Mesodermal cell (in vitro differentiated cells): ENCODE measurements at regions not wholly inside any gene's neighbourhood (a gene's known extent, or its start where the extent isn't known, plus 50 kb on each side); places are given as distances from the start of the nearest gene placed in this dataset.

ENCODE experiments used
- H3K27ac ChIP-seq: 2 replicates; pipeline ENCODE4 v1.7.0; 2013; ENCODE audit warnings: mild to moderate bottlenecking, low read depth, low read length, moderate library complexity; ENCODE audit not compliant: severe bottlenecking
- H3K36me3 ChIP-seq: 2 replicates; pipeline ENCODE4 v1.7.1; 2013; ENCODE audit warnings: mild to moderate bottlenecking, low read length, moderate library complexity; ENCODE audit not compliant: control insufficient read depth, insufficient read depth
- H3K4me1 ChIP-seq: one replicate; pipeline ENCODE4 v1.7.1; 2013; ENCODE audit warnings: mild to moderate bottlenecking, low read length; ENCODE audit not compliant: insufficient read depth, control insufficient read depth, poor library complexity, severe bottlenecking
- H3K4me3 ChIP-seq: 2 replicates; pipeline ENCODE4 v1.7.0; 2013; ENCODE audit warnings: low read length, control low read depth, mild to moderate bottlenecking; ENCODE audit not compliant: insufficient read depth, poor library complexity, severe bottlenecking; ENCODE audit errors: extremely low read depth
- H3K9me3 ChIP-seq: 2 replicates; pipeline ENCODE4 v1.7.1; 2013; ENCODE audit warnings: mild to moderate bottlenecking, low read length, moderate library complexity; ENCODE audit not compliant: control insufficient read depth
- WGBS, 2 experiments: methylation state at CpG; one replicate each; pipeline ENCODE4 v1.1.5; 2013; ENCODE audit warnings: missing lambda C conversion rate in 2 of 2; ENCODE audit not compliant: insufficient coverage in 2 of 2; 5-methylcytosine and 5-hydroxymethylcytosine counted together

GRCh38 chr14:97687944-97688630 lies 890.9 kb downstream of the VRK1 start:
- no peaks in the 10 kb centered on the region for H3K4me1 ChIP-seq
- no peak overlapping the region for H3K27ac ChIP-seq
- H3K9me3 ChIP-seq = no peaks in the 10 kb centered on the region
- no peaks in the 10 kb centered on the region for H3K36me3 ChIP-seq
- no peak overlapping the region for H3K4me3 ChIP-seq
- 80 to 93% methylated on average over 3 of the region's 6 CpGs for WGBS, 2 experiments

DNA sequence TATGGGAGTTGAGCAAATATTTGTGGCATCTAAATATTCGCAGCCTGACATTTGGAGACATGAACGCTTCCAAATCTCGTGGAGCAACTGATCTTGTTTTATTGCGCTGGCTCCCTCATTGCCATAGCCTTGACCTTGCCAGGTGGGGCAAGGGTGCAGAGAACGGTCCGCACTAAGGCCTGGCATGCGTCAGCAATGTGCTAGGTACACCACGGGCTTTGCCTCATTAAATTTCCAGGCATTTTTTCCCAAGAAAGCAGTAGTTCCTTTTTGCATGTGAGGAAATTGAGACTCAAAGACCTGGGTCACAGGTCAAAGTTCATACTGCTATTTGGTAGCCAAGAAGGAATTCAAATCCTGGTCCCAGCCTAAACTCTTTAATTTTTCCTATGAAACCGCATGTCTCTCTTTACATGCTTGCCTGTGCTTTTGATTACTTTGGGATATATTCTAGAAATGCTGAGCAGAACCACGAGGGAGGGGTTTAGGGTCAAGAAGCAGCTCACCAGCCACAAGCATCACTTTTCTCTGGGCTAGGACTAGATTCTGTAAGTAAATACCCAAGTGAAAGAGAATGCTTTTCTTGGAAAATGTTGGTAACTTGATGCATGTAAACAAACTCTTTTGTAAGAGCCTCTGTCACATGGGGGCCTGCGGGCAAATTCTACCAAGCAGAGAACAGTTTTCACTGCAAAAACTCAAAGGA lies 891.6 kb downstream of the VRK1 start:
- WGBS, 2 experiments = 93 to 95% methylated on average over 8 to 9 of the region's 11 CpGs
- Histone ChIP-seq H3K27ac (no peak overlapping the region), H3K4me1 (no peaks in the 10 kb centered on the region), H3K9me3 (no peaks in the 10 kb centered on the region), H3K36me3 (no peaks in the 10 kb centered on the region), H3K4me3 (no peak overlapping the region)

GRCh38 chr14:97692084-97692483 lies 894.9 kb downstream of the VRK1 start:
- Histone ChIP-seq H3K36me3 (no peaks in the 10 kb centered on the region), H3K4me1 (no peaks in the 10 kb centered on the region), H3K4me3 (no peak overlapping the region), H3K27ac (no peak overlapping the region), H3K9me3 (no peaks in the 10 kb centered on the region)
- WGBS, 2 experiments = 72 to 100% methylated on average over 1 to 4 of the region's 6 CpGs

GRCh38 chr14:97695456-97695981 lies 898.3 kb downstream of the VRK1 start:
- 96 to 100% methylated on average over 3 of the region's 5 CpGs for WGBS, 2 experiments
- no peaks in the 10 kb centered on the region for H3K36me3 ChIP-seq
- no peak overlapping the region for H3K4me3 ChIP-seq
- H3K4me1 ChIP-seq = no peaks in the 10 kb centered on the region
- no peak overlapping the region for H3K27ac ChIP-seq
- no peaks in the 10 kb centered on the region for H3K9me3 ChIP-seq

DNA sequence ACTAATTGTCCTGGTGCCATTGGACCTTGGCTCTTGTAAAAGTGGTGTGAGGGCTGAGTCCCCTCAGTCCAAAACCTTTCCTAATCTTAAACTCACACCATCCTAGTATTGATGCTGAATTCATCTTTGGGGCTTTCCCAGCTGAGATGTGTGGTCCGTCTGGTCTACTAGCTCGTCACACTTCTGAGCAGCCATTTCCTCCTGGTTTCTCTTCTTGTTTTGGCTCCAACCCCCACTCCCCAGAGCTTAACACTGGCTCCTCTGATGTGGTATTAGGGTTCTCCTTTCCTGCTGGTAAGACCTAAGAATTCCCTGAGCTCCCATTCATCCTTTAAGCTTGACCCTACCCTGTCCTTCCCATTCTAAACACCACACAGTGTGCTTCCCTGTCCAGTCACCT lies 900.6 kb downstream of the VRK1 start:
- Histone ChIP-seq H3K36me3 (no peaks in the 10 kb centered on the region), H3K4me3 (no peak overlapping the region), H3K27ac (no peak overlapping the region), H3K4me1 (no peaks in the 10 kb centered on the region), H3K9me3 (no peaks in the 10 kb centered on the region)
- 89 to 100% methylated on average over 1 to 2 of the region's 2 CpGs for WGBS, 2 experiments

GRCh38 chr14:97699026-97699425 lies 901.8 kb downstream of the VRK1 start:
- WGBS, 2 experiments = 90 to 94% methylated on average over 3 of the region's 3 CpGs
- peaks cover 10% of the 10 kb centered on the region for H3K9me3 ChIP-seq
- H3K36me3 ChIP-seq = no peaks in the 10 kb centered on the region
- no peaks in the 10 kb centered on the region for H3K4me1 ChIP-seq
- no peak overlapping the region for H3K27ac ChIP-seq
- no peak overlapping the region for H3K4me3 ChIP-seq

DNA sequence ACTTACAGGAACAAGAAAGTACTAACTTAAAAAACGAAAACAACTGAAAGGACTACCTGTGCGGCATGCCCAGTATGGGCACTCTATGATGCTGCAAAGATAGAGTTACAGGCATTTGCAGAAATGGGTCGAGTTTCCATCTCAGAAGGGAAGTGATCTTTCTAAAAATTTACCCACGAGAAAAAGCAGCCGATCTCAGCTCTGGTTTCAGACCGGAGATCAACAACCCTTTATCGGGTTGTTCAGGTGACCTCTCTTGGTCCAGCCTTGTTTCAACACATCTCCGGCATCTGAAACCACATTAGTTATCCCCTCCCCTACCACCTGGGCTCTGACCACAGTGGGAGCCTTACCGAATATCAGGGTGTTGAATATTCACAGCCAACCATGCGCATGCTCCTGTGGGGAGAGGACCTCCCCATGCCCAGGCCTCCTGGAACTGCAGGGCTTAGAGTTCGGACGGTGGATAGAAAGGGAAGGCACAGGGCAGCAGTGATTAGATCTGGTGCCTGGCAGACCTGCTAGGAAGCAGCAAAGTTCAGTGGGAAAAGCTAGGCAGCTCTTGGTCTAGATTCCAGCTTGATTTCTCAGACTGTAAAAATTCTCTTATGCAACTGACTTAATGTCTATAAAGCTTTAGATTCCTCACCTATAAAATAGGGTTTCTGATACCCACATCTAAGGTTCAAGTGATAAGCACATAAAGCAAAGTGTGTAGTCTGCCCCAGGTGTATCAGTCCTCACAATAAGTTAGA lies 906.0 kb downstream of the VRK1 start:
- 78 to 91% methylated on average over 6 to 8 of the region's 12 CpGs for WGBS, 2 experiments

DNA sequence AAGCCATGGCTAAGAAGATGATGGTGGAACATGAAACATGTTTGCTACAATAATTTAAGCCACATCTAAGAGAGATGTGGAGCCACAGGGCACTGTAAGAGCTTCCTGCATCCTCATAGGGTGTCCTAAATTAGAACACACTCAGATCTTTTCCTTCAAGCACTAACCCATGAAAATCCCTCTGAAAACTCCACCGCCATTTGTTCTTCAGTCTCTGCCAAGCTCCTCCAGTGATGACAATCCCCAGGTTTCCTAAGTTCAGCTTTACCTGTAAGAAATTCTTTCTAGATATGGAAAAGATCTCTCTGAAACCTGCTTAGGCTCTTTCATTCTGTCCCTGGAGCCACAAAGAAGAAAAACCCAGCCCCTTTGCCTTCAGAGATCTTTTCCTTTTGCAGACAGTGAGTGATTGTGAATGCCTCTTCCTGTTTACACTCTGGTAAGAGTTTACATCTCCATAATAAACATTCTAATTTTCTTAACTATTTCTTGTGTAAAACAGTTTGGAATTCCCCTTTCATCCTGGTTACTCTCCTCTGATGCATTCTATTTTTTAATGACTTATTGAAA lies 907.2 kb downstream of the VRK1 start:
- Histone ChIP-seq H3K4me3 (no peak overlapping the region), H3K27ac (no peak overlapping the region), H3K9me3 (peaks cover 10% of the 10 kb centered on the region), H3K36me3 (no peaks in the 10 kb centered on the region), H3K4me1 (no peaks in the 10 kb centered on the region)
- WGBS, 2 experiments = 100% methylated on average over 1 of the region's 1 CpG; no CpG with 5 or more reads in 1 of the 2 experiments

More for the DNA sequence above, 906.0 kb downstream of the VRK1 start:
- Histone ChIP-seq H3K27ac (no peak overlapping the region), H3K9me3 (peaks cover 10% of the 10 kb centered on the region), H3K4me1 (no peaks in the 10 kb centered on the region), H3K4me3 (no peak overlapping the region), H3K36me3 (no peaks in the 10 kb centered on the region)

GRCh38 chr14:97705107-97705506 lies 907.9 kb downstream of the VRK1 start:
- Histone ChIP-seq H3K9me3 (peaks cover 10% of the 10 kb centered on the region), H3K4me1 (no peaks in the 10 kb centered on the region), H3K4me3 (no peak overlapping the region), H3K27ac (no peak overlapping the region), H3K36me3 (no peaks in the 10 kb centered on the region)
- 50% methylated on average over 1 of the region's 2 CpGs; no CpG with 5 or more reads in 1 of the 2 experiments for WGBS, 2 experiments

GRCh38 chr14:97705976-97706375 lies 908.8 kb downstream of the VRK1 start:
- Histone ChIP-seq H3K36me3 (no peaks in the 10 kb centered on the region), H3K4me3 (no peak overlapping the region), H3K9me3 (peaks cover 10% of the 10 kb centered on the region), H3K4me1 (no peaks in the 10 kb centered on the region), H3K27ac (no peak overlapping the region)
- WGBS, 2 experiments = 86 to 92% methylated on average over 1 to 2 of the region's 2 CpGs
